Neural cell (in vitro differentiated cells): ENCODE measurements at regions not wholly inside any gene's neighbourhood (a gene's known extent, or its start where the extent isn't known, plus 50 kb on each side); places are given as distances from the start of the nearest gene placed in this dataset.

ENCODE experiments used
- H2AFZ ChIP-seq: fragments of 200-600, 300-800 bp; sonication (generic), shearing (Covaris generic); 2 replicates; pipeline ENCODE4 v1.6.0; 2014; ENCODE audit warnings: low read depth, mild to moderate bottlenecking, antibody characterized with exemption, low read length, moderate library complexity
- H3F3A ChIP-seq: fragments of 200-600 bp; shearing (Covaris generic); 2 replicates; pipeline ENCODE4 v1.6.1; 2016; ENCODE audit warnings: mild to moderate bottlenecking, moderate library complexity, mixed read lengths, antibody characterized with exemption, low read length; ENCODE audit not compliant: insufficient read depth, poor library complexity, severe bottlenecking
- H3K27ac ChIP-seq: fragments of 200-600, 300-800 bp; sonication (generic), shearing (Covaris generic); 2 replicates; pipeline ENCODE4 v1.5.1; 2014; ENCODE audit warnings: mild to moderate bottlenecking, low read length, moderate library complexity
- H3K27me3 ChIP-seq: fragments of 300-800, 200-600 bp; sonication (generic), shearing (Covaris generic); 2 replicates; pipeline ENCODE4 v1.6.0; 2014; ENCODE audit warnings: mild to moderate bottlenecking, low read depth, low read length, moderate library complexity; ENCODE audit not compliant: insufficient read depth
- H3K36me3 ChIP-seq: fragments of 300-800, 200-600 bp; sonication (generic), shearing (Covaris generic); 2 replicates; pipeline ENCODE4 v1.5.1; 2014; ENCODE audit warnings: mild to moderate bottlenecking, antibody characterized with exemption, low read length, moderate library complexity; ENCODE audit not compliant: insufficient read depth
- H3K4me2 ChIP-seq: fragments of 300-800, 200-600 bp; sonication (generic), shearing (Covaris generic); 2 replicates; pipeline ENCODE4 v1.6.0; 2014; ENCODE audit warnings: mild to moderate bottlenecking, low read length
- H3K4me3 ChIP-seq: fragments of 300-800, 200-600 bp; sonication (generic), shearing (Covaris generic); 2 replicates; pipeline ENCODE4 v1.5.1; 2014; ENCODE audit warnings: mild to moderate bottlenecking, low read length, moderate library complexity
- H3K79me2 ChIP-seq: fragments of 200-600 bp; shearing (Covaris generic); replicated peaks from 2 replicates; pipeline ENCODE4 v1.6.0; 2014; ENCODE audit warnings: mild to moderate bottlenecking, low read length, moderate library complexity; ENCODE audit not compliant: insufficient read depth
- H3K9ac ChIP-seq: fragments of 300-800, 200-600 bp; sonication (generic), shearing (Covaris generic); 2 replicates; pipeline ENCODE4 v1.6.1; 2016; ENCODE audit warnings: mild to moderate bottlenecking, low read length, mixed read lengths
- H3K9me2 ChIP-seq: fragments of 200-600 bp; shearing (Covaris generic); 2 replicates; pipeline ENCODE4 v1.6.1; 2016; ENCODE audit warnings: mild to moderate bottlenecking, low read length, mixed read lengths; ENCODE audit not compliant: insufficient read depth
- H3K9me3 ChIP-seq: fragments of 200-600, 300-800 bp; sonication (generic), shearing (Covaris generic); 2 replicates; pipeline ENCODE4 v1.6.1; 2016; ENCODE audit warnings: mild to moderate bottlenecking, mixed run types, low read length, moderate library complexity, mixed read lengths
- H4K20me1 ChIP-seq: fragments of 200-600 bp; shearing (Covaris generic); 2 replicates; pipeline ENCODE4 v1.6.1; 2016; ENCODE audit warnings: mild to moderate bottlenecking, mixed run types; ENCODE audit not compliant: insufficient read depth
- CTCF ChIP-seq: fragments of 450-650 bp; IDR thresholded peaks from 2 replicates; pipeline ENCODE4 v1.5.1; 2014; ENCODE audit warnings: antibody characterized with exemption, mild to moderate bottlenecking, moderate library complexity; ENCODE audit not compliant: poor library complexity, severe bottlenecking
- EP300 ChIP-seq: fragments of 450-650 bp; conservative IDR thresholded peaks from 2 replicates; pipeline ENCODE4 v1.6.1; 2014; ENCODE audit warnings: antibody characterized with exemption, mild to moderate bottlenecking, moderate library complexity; ENCODE audit not compliant: poor library complexity, severe bottlenecking
- EZH2 ChIP-seq: fragments of 200-600, 300-800 bp; shearing (Covaris generic), sonication (generic); IDR thresholded peaks from 2 replicates; pipeline ENCODE4 v1.6.1; 2014; ENCODE audit warnings: antibody characterized with exemption, low read length, borderline replicate concordance, mild to moderate bottlenecking; ENCODE audit not compliant: insufficient read depth, poor library complexity, severe bottlenecking
- MXI1 ChIP-seq: fragments of 450-650 bp; conservative IDR thresholded peaks from 2 replicates; pipeline ENCODE4 v1.6.1; 2014; ENCODE audit warnings: antibody characterized with exemption, mild to moderate bottlenecking; ENCODE audit not compliant: poor library complexity, severe bottlenecking
- POLR2AphosphoS5 ChIP-seq: IDR thresholded peaks from 2 replicates; pipeline ENCODE4 v1.6.1; 2012
- RAD21 ChIP-seq: fragments of 450-650 bp; conservative IDR thresholded peaks from 2 replicates; pipeline ENCODE4 v1.6.1; 2014; ENCODE audit warnings: antibody characterized with exemption, mild to moderate bottlenecking, moderate library complexity
- REST ChIP-seq: IDR thresholded peaks from 2 replicates; pipeline ENCODE4 v1.6.1; 2012; ENCODE audit warnings: borderline replicate concordance
- SMC3 ChIP-seq: fragments of 450-650 bp; conservative IDR thresholded peaks from 2 replicates; pipeline ENCODE4 v1.6.1; 2014; ENCODE audit warnings: antibody characterized with exemption, mild to moderate bottlenecking, moderate library complexity; ENCODE audit not compliant: poor library complexity
- TAF1 ChIP-seq: IDR thresholded peaks from 2 replicates; pipeline ENCODE4 v1.6.1; 2012; ENCODE audit warnings: low read depth

GRCh38 chr6:166729658-166730057, 102.6 kb upstream of the RPS6KA2 start:
- Histone ChIP-seq H3K4me2 (no peak overlapping the region), H3K4me3 (no peak overlapping the region), H3K79me2 (no peaks in the 10 kb centered on the region), H3K9me2 (no peaks in the 10 kb centered on the region), H3K27ac (no peak overlapping the region), H3K9me3 (no peaks in the 10 kb centered on the region), H4K20me1 (no peaks in the 10 kb centered on the region), H3K9ac (no peak overlapping the region), H3K27me3 (no peaks in the 10 kb centered on the region), H3F3A (no peaks in the 10 kb centered on the region), H2AFZ (no peak overlapping the region), H3K36me3 (no peaks in the 10 kb centered on the region)
- TF ChIP-seq CTCF, result no peak

- H3F3A ChIP-seq, result no peaks in the 10 kb centered on the region
Observed at GRCh38 chr6:166728884-166729530, 102.0 kb upstream of the RPS6KA2 start.

More at GRCh38 chr6:166728884-166729530, 102.0 kb upstream of the RPS6KA2 start:
- H3K27ac ChIP-seq, result no peak overlapping the region
- H3K27me3 ChIP-seq, result no peaks in the 10 kb centered on the region
- H2AFZ ChIP-seq, result no peak overlapping the region
- H3K79me2 ChIP-seq, result no peaks in the 10 kb centered on the region
- no peaks in the 10 kb centered on the region for H3K36me3 ChIP-seq
- no peaks in the 10 kb centered on the region for H3K9me2 ChIP-seq
- H4K20me1 ChIP-seq, result no peaks in the 10 kb centered on the region
- TF ChIP-seq CTCF, result no peak
- TF ChIP-seq EZH2, result no peak
- TF ChIP-seq POLR2AphosphoS5, result no peak
- TF ChIP-seq EP300, result no peak
- no peak for TF ChIP-seq TAF1
- TF ChIP-seq MXI1, result no peak
- TF ChIP-seq RAD21, result no peak
- TF ChIP-seq REST, result no peak
- TF ChIP-seq SMC3, result no peak
- no peaks in the 10 kb centered on the region for H3K9me3 ChIP-seq
- no peak overlapping the region for H3K4me2 ChIP-seq
- no peak overlapping the region for H3K9ac ChIP-seq
- H3K4me3 ChIP-seq, result no peak overlapping the region
